ENCODE measurements at regions not wholly inside any gene's neighbourhood (a gene's known extent, or its start where the extent isn't known, plus 50 kb on each side); places are given as distances from the start of the nearest gene placed in this dataset.
"Not testable (repeated sequence)": the region's sequence is repeated elsewhere in the genome, so short reads cannot be mapped to it uniquely, and the experiment has no call there.

DNA sequence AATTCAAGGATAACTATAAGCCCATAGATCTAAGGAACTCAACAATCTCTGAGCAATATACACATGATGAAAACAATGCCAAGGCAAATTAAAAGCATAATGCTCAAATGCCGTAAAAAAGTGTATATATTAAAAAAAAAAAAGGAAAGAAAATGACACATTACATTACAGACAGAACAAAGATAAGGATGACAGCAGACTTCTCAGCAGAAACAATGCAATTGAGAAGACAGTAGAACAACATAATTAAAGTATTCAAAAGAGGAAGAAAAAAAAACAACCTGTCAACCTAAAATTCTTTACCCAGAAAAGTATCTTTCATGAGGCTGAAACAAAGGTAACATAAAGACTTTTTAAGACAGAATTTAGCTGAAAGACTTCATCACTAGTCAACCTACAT is 591.7 kb downstream of the ZNF608 start:
- DNase-seq = no peak

DNA sequence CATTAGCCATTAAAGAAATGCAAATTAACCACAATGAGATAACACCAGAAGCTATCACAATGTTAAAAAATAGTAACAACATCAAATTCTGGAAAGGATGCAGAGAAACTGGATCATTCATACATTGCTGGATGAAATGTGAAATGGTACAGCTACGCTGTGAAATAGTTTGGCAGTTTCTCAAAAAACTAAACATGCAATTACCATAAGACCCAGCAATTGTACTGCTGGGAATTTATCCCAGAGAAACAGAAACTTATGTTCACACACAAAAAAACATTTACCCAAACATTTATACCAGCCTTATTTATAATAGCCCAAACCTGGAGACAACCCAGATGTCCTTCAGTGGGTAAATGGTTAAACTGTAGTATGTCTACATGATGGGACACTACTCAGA is 592.9 kb downstream of the ZNF608 start:
- no peak for DNase-seq

DNA sequence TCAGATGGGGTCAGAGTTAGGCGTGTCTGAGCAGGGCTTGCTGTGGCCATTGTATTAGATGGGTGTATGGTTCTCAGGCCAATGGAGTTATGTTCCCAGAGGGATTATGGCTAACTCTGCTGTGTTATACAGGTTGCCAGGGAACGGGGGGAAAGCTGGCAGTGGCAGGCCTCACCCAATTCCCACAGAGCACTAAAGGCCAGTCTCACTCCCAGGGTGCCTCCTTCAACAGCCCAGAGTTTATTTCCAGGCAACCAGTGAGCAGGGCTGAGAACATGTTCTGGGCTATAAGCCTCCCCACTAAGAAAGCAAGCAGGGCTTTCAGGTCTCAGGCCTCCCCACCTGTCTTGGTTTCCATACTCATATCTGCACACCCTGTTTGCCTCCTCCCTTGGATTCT is 597.9 kb downstream of the ZNF608 start:
- DNase-seq = no peak

DNA sequence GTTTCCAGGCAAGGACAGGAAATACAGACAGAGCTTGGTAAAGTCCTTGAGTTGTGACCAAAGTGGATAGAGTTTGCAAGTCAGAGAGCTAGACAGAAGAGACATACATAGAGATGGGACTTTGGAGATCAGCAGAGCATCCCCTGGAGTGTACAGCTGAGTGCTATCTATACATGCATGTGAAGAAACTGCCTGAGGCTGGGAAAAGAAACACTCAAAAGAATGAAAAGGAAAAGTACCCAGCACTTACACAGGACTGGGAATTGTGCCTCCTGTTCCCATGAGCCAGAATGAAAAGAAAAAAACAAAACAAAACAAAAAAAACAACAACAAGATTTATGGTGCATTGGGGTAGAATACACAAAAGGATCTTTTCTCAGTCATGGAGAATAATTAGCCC is 606.4 kb downstream of the ZNF608 start:
- no peak for DNase-seq

DNA sequence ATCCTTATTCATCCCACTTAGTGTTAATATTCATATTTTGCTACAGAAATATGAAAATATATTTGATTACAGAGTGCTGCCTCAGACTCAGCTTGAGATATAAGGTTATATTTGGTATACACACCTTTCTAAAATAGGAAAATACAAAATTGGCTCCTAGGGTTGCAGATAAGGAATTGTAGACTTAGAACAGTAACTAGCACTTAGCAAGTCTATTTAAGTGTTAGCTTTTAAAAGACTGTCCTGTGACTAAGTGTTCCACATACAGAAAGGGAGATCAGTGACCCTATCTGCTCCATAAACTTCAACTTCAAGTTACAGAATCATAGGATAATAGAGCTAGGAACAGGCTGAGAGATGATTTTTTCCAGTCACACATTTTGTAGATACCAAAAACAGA is 607.0 kb downstream of the ZNF608 start:
- DNase-seq = no peak

GRCh38 chr5:124136609-124137008 is 609.8 kb downstream of the ZNF608 start:
- DNase-seq = no peak

DNA sequence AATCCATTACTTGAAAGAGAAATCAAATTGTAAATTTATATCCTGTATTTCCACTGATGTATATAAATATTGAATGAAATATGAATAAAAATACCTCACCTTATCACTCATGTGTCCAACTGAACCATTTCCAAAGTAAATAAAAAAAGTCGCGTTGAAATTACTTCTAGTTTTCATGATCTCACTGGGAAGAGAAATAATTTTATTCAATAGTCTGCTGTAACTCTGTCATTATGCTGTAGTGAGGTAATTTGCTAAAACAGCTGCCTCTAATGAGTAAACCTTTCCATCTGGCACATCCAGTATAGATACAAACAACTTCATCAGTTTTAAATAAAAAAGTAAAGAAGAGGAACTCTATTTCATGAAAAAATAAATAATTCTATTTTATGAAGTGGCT is 611.5 kb downstream of the ZNF608 start:
- no peak for DNase-seq

DNA sequence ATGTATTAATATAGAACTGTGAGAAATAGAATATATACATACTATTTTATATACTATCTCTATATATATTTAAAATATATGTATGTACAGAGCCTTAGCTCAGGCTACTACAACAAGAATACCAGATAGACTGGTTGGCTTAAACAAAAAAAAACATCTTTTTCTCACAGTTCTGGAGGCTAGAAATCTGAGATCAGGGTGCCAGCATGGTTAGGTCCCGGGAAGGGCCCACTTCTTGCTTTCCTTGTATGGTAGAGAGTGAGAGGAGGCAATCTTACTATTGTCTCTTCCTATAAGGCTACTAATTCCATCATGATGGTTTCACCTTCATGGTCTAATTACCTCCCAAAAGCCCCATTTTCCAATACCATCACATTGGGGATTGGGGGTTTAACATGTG is 613.0 kb downstream of the ZNF608 start:
- no peak for DNase-seq

DNA sequence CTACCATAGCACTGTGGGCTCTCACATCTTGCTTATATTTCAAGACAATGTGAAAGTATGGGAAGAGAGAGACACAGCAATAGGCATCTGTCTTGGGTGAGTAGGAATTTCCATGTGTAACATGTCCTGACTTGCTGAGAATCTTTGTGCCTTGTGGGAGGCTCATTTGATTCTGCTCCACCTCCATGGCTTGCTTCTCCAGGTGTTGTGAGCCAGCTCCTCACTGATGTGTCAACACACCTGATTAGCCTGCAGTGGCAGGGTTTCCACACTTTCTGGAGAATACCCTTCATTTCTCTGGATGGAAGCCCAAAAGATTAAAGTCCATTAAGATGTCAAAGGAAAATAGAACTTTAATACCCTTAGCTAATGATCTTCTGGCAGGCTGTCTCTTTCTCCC is 613.6 kb downstream of the ZNF608 start:
- DNase-seq = no peak

DNA sequence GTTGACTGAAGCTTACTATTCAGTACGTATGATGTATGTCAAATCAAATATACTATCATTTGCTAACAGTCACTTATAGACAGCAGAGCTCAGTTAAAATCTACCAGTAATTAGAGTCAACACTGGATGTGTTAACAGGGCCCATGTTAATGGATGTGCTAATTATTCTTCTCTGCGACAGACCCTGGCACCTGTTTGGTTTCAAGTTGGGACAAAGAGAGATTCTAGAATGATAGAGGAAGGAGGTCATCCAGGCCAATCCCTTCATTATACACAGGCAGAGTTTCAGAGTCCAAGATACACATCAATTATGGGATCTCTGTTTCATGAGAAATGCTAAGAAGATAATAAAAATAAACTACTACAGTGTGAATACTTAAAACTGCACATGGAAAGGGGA is 615.0 kb downstream of the ZNF608 start:
- DNase-seq = no peak

DNA sequence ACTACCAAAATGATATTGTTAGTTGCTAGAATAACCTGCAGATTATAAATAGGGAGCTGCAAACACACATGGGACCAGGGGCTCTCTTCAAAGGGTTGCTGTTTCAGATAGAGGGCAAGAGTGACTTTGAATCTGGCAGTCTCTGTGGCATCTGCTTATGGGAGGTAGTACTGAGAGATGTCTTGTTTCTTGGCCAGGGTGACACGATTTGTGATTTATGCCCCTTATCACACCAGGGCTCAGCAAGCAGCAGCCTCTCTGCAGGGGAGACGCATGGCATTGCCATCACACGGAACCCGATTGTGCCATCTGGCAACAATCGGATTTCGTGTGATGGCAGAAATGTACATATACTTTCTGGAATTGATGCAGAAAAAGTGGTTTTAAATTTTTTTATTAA is 615.6 kb downstream of the ZNF608 start:
- no peak for DNase-seq

DNA sequence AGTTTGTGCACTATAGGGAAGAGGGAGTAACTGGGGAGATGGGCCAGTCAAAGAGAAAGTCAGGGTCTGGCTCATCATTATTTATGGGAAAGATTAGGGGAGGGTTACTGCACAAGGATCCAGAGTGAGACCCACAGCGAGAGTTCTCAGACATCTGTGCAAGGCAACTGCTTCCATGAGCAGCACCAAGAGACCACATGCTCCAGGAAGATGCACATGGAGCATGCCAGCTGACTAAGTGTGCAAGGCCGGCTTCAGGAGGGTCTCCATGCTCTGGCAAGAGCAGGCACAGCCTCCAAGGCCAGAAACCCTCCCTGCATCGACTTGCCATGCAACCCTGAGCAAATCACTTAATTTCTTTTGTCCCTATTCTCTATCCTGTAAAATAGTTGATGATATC is 616.9 kb downstream of the CSNK1G3 start:
- no peak for DNase-seq

DNA sequence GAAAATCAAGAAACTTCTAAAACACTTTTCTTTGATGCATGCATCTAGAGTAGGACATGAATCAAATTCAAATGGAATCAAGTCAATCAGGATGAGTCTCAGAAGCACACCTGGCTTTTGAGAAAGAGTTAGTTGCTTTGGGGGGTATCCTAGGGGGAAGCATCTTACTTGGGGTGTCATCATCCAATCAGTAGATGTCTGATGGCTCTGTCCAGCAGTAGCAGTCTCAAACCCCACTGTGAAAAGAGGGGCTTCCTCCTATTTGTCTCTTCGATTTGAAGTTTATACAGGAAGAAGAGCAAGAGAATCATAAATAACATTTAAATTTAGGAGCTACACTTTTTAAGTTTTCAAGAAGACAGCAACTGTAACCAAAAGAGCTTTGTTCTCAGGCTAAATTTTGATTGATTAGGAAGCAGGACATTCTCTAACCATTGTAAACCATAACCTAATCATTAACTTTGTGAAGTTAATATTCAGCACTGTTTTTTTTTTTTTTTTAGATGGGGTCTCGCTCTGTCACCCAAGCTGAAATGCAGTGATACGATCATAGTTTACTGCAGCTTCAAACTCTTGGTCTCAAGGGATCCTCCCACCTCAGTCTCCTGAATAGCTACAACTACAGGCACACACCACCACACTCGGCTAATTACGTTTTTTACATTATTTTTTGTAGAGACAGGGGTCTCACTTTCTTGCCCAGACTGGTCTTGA is 614.7 kb downstream of the CSNK1G3 start:
- DNase-seq = no peak

GRCh38 chr5:124124711-124125229 is 612.8 kb downstream of the CSNK1G3 start:
- DNase-seq = no peak

GRCh38 chr5:124121198-124121597 is 609.2 kb downstream of the CSNK1G3 start:
- no peak for DNase-seq

- DNase-seq = no peak
Measured at GRCh38 chr5:124114911-124115310, 602.9 kb downstream of the CSNK1G3 start.

DNA sequence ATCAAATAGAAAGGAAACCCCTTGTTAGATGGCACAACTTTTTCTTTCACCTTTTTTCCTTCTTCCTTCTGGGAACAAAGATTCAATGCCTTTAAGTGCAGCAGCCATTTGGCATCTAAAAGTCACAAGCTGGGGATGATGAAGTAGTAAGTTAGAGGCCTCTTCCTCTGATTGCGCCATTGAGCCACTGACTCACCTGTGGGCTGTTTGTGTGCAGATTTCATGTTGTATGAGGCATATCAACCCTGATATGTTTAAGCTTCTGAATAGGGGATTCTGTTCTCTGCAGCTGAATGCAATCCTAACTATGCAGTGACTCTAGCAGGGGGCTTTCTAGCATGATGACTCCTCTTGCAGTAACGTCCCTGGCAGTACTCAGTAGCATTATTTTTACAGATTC is 599.9 kb downstream of the CSNK1G3 start:
- DNase-seq = no peak

- no peak for DNase-seq
Measured at GRCh38 chr5:124110942-124111341, 599.0 kb downstream of the CSNK1G3 start.

- DNase-seq = no peak
Measured at GRCh38 chr5:124105326-124105725, 593.3 kb downstream of the CSNK1G3 start.

DNA sequence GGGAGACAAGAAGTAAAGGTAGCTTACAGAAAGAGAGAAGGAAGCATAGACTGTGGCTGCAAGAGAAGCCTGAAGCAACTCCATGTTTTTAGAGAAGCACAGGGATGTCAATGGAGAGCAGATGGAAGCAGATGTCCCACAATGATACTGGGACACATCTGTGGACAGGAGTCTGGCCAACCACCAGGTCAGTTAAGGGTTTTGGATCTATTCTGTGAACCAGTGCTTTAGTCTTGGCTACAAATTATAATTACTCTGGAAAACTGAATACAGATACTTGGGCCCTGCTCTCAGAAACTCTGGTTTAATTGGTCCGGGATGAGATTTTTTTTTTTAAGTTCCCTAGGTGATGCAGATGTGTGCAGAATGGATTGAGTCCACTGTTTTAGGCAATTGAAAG is 592.8 kb downstream of the CSNK1G3 start:
- DNase-seq = no peak

DNA sequence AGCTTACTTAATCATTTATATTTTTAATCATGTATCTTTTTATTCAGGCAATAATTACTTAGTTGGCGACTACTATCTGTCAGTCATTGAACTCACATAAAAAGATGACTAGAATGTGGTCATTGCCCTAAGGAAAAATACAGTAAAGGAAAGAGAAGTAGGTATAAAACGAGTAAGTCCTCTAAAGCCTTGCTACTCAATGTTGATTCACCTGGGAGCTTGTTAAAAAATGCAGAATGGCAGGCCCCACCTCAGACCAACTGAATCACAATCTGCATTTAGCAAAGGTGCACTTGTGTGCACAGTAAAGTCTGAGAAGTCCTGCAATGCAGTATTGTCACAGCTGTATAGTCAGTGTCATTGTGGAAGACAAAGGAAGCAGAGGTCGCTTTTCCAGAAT is 592.4 kb downstream of the CSNK1G3 start:
- no peak for DNase-seq

DNA sequence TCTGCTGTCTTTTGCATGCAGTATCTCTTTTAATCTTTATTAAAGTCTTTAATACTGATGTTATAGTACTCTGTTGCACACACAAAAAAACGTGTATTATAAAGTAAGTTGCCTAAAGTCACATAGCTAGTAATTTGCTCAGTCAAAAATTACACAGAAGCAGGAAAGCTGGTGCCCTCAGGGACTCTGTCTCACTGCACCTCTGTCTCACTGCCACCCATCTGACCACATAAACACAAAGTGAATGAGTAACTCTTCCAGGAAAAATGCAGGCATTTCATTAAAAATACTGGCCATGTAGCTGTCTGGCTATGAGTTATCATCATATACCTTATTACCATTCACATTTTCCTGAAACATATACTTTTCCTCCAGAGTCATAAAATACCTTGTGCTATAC is 591.7 kb downstream of the CSNK1G3 start:
- no peak for DNase-seq

DNA sequence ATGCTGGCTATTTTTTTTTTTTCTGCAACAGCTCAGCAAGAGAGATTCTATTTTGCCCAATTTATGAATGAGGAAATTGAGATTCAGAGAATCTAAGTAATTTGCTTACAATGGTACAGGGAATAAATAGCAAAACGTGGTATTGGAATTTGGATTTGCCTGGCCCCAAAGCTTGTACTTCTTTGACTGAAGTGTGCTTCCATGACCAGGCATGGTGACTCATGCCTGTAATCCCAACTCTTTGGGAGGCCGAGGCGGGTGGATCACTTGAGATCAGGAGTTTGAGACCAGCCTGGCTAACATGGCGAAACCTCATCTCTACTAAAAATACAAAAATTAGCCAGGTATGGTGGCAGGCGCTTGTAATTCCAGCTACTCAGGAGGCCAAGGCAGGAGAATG is 591.1 kb downstream of the CSNK1G3 start:
- not testable (repeated sequence) for DNase-seq

DNA sequence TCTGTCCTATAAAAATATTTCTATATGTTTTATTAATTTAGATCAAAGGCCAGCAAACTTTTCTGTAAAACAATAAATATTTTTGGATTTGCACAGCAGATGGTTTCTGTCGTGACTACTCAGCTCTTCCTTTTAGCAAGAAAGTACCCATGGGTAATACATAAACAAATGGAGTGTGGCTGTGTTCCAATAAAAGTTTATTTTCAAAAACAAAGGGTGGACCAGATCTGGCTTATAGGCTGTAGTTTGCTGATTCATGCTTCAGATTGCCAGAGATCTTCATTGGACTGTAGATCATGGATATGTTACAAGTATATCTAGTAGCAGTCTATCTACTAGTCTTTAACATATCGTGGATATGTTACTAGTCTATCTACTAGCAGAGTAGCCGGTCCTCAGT is 590.5 kb downstream of the CSNK1G3 start:
- DNase-seq = no peak

- DNase-seq = no peak
Measured at GRCh38 chr5:124093658-124094057, 581.7 kb downstream of the CSNK1G3 start.
